SK-N-SH (cell line): ENCODE measurements at regions not wholly inside any gene's neighbourhood (a gene's known extent, or its start where the extent isn't known, plus 50 kb on each side); places are given as distances from the start of the nearest gene placed in this dataset.

Source experiments
- CHD2 ChIP-seq: fragments of 150-350 bp; IDR thresholded peaks from 2 replicates; pipeline ENCODE4 v1.6.1; 2018; ENCODE audit warnings: low read length; ENCODE audit not compliant: partially characterized antibody
- EP300 ChIP-seq, 2 experiments: IDR thresholded peaks; 2 replicates each; pipeline versions ENCODE4 v1.4.0 to v1.6.1; 2012; ENCODE audit warnings: borderline replicate concordance in 1 of 2, low read depth in 1 of 2, low read length in 1 of 2
- EZH2phosphoT487 ChIP-seq: fragments of 200-600 bp; sonication (generic); IDR thresholded peaks from 2 replicates; pipeline ENCODE4 v1.6.1; 2017; ENCODE audit warnings: low read depth, mixed run types, mild to moderate bottlenecking, antibody characterized with exemption, moderate library complexity, borderline replicate concordance
- MXI1 ChIP-seq: IDR thresholded peaks from 2 replicates; pipeline ENCODE4 v1.6.1; 2012; ENCODE audit warnings: mild to moderate bottlenecking, low read depth, low read length, improper control_type of control experiment
- POLR2AphosphoS5 ChIP-seq: IDR thresholded peaks from 2 replicates; pipeline ENCODE4 v1.6.1; 2012; ENCODE audit warnings: low read depth, low read length
- RAD21 ChIP-seq: IDR thresholded peaks from 2 replicates; pipeline ENCODE4 v1.6.1; 2012; ENCODE audit warnings: mild to moderate bottlenecking, low read length
- SMC3 ChIP-seq: IDR thresholded peaks from 2 replicates; pipeline ENCODE4 v1.6.1; 2012; ENCODE audit warnings: low read depth, low read length, improper control_type of control experiment
- TAF1 ChIP-seq: IDR thresholded peaks from 2 replicates; pipeline ENCODE4 v1.6.1; 2012; ENCODE audit warnings: low read depth, mild to moderate bottlenecking, low read length, moderate library complexity, borderline replicate concordance
- TCF12 ChIP-seq: IDR thresholded peaks from 2 replicates; pipeline ENCODE4 v1.4.0; 2012
- YY1 ChIP-seq: IDR thresholded peaks from 2 replicates; pipeline ENCODE4 v1.4.0; 2012; ENCODE audit warnings: low read depth, mild to moderate bottlenecking
- TF ChIP-seq, protein P1 (sequence below): fragments of 200-600 bp; sonication (generic); IDR thresholded peaks from 2 replicates; pipeline ENCODE4 v1.6.1; 2017; ENCODE audit warnings: antibody characterized with exemption, mild to moderate bottlenecking, moderate library complexity
- TF ChIP-seq, protein P2 (sequence below): IDR thresholded peaks from 2 replicates; pipeline ENCODE4 v1.4.0; 2012; ENCODE audit warnings: low read depth
- TF ChIP-seq, protein P3 (sequence below): fragments of 150-350 bp; IDR thresholded peaks from 2 replicates; pipeline ENCODE4 v1.6.1; 2016; ENCODE audit warnings: mild to moderate bottlenecking, low read depth, low read length
- TF ChIP-seq, protein P4 (sequence below): fragments of 150-350 bp; IDR thresholded peaks from 2 replicates; pipeline ENCODE4 v1.6.1; 2017; ENCODE audit warnings: antibody characterized with exemption, low read length, low read depth, borderline replicate concordance

DNA sequence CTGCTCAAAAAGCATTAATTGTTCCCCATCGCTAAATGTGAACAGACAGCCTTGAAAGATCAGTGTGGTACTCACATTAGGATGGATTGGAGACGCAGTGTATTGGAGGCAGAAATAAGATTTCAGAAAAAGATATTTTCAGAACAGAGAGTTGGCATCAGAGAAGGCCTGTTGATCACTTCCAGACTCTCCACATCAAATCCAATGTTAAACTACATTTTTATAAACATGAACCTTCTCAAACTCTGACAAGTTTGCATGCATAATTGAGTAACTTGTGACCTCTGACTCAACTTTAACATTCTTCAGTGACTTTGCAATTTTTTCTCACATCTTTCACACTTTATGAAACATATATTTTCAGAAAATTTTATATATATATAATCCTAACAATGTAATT is 919.6 kb upstream of the SEMA6A start:
- TF ChIP-seq, protein P1, sequence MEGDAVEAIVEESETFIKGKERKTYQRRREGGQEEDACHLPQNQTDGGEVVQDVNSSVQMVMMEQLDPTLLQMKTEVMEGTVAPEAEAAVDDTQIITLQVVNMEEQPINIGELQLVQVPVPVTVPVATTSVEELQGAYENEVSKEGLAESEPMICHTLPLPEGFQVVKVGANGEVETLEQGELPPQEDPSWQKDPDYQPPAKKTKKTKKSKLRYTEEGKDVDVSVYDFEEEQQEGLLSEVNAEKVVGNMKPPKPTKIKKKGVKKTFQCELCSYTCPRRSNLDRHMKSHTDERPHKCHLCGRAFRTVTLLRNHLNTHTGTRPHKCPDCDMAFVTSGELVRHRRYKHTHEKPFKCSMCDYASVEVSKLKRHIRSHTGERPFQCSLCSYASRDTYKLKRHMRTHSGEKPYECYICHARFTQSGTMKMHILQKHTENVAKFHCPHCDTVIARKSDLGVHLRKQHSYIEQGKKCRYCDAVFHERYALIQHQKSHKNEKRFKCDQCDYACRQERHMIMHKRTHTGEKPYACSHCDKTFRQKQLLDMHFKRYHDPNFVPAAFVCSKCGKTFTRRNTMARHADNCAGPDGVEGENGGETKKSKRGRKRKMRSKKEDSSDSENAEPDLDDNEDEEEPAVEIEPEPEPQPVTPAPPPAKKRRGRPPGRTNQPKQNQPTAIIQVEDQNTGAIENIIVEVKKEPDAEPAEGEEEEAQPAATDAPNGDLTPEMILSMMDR = no peak
- TF ChIP-seq SMC3 (no peak), YY1 (no peak), MXI1 (no peak), POLR2AphosphoS5 (no peak), CHD2 (no peak), EP300 (IDR thresholded peaks at IDR 0.05; ENCODE audit: borderline replicate concordance in 1 of 2, low read depth in 1 of 2, low read length in 1 of 2) (no peak), TCF12 (no peak), EZH2phosphoT487 (no peak), TAF1 (no peak), RAD21 (no peak)
- TF ChIP-seq, protein P2, sequence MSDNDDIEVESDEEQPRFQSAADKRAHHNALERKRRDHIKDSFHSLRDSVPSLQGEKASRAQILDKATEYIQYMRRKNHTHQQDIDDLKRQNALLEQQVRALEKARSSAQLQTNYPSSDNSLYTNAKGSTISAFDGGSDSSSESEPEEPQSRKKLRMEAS = no peak
- TF ChIP-seq, protein P3, sequence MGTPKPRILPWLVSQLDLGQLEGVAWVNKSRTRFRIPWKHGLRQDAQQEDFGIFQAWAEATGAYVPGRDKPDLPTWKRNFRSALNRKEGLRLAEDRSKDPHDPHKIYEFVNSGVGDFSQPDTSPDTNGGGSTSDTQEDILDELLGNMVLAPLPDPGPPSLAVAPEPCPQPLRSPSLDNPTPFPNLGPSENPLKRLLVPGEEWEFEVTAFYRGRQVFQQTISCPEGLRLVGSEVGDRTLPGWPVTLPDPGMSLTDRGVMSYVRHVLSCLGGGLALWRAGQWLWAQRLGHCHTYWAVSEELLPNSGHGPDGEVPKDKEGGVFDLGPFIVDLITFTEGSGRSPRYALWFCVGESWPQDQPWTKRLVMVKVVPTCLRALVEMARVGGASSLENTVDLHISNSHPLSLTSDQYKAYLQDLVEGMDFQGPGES = no peak
- TF ChIP-seq, protein P4, sequence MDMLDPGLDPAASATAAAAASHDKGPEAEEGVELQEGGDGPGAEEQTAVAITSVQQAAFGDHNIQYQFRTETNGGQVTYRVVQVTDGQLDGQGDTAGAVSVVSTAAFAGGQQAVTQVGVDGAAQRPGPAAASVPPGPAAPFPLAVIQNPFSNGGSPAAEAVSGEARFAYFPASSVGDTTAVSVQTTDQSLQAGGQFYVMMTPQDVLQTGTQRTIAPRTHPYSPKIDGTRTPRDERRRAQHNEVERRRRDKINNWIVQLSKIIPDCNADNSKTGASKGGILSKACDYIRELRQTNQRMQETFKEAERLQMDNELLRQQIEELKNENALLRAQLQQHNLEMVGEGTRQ = no peak
